AML-193 (cell line): ENCODE measurements at regions not wholly inside any gene's neighbourhood (a gene's known extent, or its start where the extent isn't known, plus 50 kb on each side); places are given as distances from the start of the nearest gene placed in this dataset.

Experiments
- DNase-seq, 2 experiments: peaks; one replicate each; lab custom pipeline; 2025; lab: John Stamatoyannopoulos, UW

- no peak for DNase-seq
These were observed 269.4 kb downstream of the PTPRU start for GRCh38 chr1:29505532-29506220.

GRCh38 chr1:29504709-29505410 lies 268.5 kb downstream of the PTPRU start:
- no peak for DNase-seq

DNA sequence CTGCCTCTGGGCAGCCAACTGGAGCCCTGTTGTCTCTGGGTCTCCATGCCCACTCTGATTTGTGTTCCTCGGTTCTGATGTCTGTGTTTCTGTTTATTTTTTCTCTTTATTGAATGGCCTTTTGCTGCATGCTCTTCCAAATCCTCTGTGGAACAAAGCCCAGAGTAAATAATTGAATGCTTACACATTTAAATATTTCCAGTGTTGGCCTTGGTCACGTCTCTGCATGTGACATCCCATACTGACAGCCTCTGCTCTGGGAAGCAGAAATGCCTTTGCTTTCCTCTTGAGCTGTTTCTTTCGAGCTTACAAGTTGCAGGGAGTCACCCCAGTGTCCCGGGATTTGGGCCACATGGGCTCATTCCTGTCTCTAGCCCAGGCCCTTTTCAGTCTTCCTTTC lies 267.9 kb downstream of the PTPRU start:
- no peak for DNase-seq

DNA sequence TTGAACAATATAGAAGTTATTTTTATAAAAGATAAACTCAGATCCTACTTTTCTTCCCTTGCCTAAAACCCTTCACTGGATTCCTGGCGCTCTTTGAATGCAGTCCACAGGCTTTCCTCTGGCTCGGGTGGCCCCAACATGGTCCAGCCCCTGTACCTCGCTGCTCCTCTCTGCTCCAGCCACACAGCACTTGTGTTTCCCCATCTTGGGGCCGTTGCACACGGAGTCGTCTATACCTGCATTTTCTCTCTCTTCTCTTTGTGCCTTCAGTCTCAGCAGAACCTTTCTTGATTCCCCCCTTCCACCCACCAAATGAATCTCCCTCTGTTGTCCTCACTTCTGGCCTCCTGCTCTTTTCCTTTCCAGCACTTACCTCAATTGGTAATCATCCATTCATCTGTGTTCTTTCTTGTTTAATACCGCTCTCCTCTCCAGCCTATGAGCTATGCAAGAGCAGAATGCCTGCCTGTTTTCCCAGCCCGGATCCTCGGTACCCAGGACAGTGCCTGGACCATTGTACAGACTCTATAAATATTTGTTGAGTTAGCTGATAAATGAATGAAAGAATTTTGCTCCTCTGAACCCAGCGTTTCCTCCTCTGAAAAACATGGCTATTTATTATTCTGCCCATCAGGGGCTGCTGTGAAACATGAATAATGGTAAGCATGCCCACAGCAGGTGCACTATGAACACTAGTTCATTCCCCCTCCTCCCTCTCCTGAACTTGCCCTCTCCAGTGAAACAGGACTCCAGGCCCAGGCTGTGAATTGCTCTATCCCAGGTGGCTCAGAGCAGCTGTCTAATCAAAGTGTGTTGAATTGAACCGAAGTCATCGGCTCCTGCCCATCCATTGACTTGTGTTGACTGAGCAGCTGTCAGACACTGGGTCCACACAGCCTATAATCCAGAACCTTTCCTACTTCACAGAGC lies 266.9 kb downstream of the PTPRU start:
- no peak for DNase-seq

GRCh38 chr1:29502225-29502910 lies 266.0 kb downstream of the PTPRU start:
- DNase-seq = no peak

DNA sequence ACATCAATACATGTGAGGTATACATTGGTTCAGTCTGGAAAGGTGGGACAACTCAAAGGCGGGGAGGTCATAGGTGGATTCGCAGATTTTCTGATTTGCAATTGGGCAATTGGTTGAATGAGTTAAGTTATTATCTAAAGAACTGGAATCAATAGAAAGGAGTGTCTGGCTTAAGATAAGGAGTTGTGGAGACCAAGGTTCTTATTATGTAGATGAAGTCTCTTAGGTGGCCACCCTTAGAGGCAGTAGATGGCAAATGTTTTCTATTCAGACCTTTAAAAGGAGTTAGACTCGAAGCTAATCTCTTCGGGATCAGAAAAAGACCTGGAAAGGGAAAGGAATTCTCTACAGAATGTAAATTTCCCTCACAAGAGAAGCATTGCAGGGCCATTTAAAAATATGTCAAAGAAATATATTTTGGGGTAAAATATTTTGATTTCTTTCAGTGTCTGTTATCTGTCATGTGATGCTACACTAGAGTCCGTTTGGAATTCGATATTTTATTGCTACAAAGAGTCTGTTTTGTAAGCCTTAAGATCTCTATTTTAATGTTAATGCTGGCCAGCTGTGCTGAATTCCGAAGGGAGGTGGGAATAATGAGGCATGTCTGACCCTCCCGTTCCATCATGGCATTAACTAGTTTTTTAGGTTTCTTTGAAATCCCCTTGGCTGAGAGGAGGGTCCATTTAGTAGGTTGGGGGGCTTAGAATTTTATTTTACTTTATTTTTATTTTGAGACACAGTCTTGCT lies 265.1 kb downstream of the PTPRU start:
- no peak for DNase-seq

DNA sequence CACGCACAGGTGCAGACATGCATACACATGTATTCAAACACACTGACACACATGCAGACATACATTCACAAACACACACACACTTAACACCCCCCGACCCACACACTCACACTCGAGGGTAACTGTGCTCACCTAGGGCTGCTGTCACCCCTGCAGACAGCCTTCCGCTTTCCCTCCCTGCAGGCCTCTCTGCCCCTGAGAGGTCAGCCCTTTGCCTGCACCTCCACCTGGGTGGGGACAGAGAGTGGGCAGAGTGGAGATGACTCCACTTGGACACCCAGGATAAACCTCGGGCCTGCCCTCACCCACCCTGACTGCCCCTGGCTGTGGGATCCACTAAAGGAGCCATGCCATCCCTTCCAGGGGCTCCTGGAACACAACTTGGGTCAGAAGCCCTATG lies 264.3 kb downstream of the PTPRU start:
- DNase-seq = no peak

GRCh38 chr1:29500041-29500440 lies 263.7 kb downstream of the PTPRU start:
- DNase-seq = no peak

DNA sequence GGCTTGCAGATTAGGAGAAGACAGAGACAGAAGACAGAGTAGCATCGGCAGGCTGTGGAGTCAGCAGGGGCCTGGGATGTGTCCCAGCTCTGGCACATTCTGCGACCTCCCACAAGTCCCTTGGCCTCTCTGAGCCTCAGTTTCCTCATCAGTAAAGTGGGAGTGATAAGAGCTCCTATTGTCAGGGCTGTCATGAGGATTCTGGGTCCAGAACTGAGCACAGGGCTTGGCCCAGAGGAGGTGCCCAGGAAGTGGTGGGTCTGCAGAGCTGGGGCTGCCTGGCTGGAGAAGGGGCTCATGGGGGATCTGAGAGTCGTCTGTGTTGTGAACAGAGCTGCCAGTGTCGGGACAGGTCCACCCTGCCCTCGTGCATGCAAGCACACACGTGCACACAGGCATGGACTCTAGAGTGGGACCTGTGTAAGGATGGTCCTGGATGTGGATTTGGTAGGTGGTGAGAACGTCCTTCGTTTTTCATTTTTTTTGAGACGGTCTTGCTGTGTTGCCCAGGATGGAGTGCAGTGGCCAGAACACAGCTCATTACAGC lies 262.9 kb downstream of the PTPRU start:
- no peak for DNase-seq

- DNase-seq = no peak
These were observed 262.1 kb downstream of the PTPRU start for GRCh38 chr1:29498126-29499103.

- no peak for DNase-seq
These were observed 261.2 kb downstream of the PTPRU start for GRCh38 chr1:29497395-29498125.

DNA sequence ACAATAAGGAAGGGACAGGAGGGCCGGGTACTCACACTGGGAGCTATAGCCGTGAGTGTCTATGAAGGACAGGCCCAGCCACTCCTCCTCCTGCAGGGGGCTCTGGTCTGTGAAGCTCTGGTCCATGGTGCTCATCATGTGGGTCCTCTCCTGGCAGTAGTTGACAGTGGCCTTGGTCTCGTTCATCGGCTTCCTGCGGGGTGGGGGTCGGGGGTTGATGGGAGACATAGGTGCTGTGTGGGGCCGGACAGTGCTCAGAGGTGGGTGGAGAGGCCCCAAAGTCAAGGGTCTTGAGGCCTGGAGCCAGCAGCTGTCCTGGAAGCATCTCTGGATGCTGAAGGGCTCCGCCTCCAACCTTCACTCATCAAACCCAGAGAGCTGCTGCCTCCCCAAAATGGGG lies 260.4 kb downstream of the PTPRU start:
- DNase-seq = no peak

GRCh38 chr1:29490204-29490934 lies 254.0 kb downstream of the PTPRU start:
- DNase-seq = no peak

GRCh38 chr1:29489471-29489870 lies 253.1 kb downstream of the PTPRU start:
- DNase-seq = no peak

- no peak for DNase-seq
These were observed 252.5 kb downstream of the PTPRU start for GRCh38 chr1:29488794-29489311.

DNA sequence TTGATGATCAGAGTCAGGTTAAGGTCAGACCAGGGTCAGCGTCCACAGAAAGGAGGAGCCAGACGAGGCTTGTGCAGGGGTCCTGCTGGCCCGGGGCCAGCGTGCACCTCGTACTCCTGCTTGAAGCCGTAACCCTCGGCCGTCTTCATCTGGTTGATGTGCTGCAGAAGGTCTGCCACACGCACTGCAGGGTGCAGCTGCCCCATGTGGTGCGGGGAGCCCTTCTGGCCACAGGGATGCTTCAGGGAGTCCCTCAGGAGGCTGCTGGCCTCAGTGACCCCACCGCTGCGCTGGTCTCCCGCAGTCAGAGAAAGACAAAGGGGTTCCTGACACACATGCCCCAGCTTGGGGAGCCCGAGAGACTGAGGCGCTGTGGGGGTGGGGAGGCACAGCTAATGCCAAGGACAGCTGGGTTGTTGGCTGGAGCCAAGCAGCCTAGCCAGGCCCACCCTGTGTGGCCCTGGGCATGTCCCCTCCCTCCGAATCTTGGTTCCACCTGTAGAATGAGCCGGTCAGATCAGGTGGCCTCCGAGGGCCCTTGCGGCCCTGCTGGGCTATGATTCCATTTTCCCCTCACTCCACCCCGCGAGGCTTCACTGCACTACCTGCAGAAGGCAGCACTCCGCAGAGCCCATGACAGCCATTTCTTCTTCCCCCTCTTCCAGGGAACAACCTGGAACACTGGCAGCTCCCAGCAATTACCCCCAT lies 251.9 kb downstream of the PTPRU start:
- DNase-seq = no peak

- DNase-seq = no peak
These were observed 251.0 kb downstream of the PTPRU start for GRCh38 chr1:29487291-29487690.
